ENCODE measurements at regions not wholly inside any gene's neighbourhood (a gene's known extent, or its start where the extent isn't known, plus 50 kb on each side); places are given as distances from the start of the nearest gene placed in this dataset.

- TF ChIP-seq POLR2A (IDR thresholded peaks at IDR 0.05): no peak
- TF ChIP-seq CTCF (IDR thresholded peaks at IDR 0.05): no peak
Measured at GRCh38 chr7:52283335-52283734, 752.1 kb upstream of the POM121L12 start.

All from testis (tissue), 2 donors.